ENCODE measurements at regions not wholly inside any gene's neighbourhood (a gene's known extent, or its start where the extent isn't known, plus 50 kb on each side); places are given as distances from the start of the nearest gene placed in this dataset.

DNA sequence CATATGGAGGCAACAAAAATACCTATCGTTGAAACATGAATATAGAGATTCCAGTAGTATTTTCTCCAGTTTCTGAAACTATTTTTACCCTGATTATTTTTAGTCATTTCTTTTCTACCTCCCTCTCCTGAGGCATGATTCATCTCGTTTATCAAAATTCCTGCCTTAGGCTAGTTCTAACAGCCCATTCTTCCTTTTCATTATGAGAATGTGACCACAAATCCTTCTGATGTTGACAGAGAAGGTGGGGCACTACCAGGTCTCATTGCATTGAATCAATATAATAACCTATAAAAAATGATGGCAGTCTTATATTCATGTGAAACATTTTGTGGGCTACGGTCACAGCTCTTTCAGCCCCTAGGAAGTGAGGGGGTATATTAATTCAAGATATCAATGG lies 406.5 kb upstream of the UBE2E3 start:
- no peak overlapping the region for H2AK5ac ChIP-seq (ENCODE audit: insufficient read length, low read length)
- Mint-ChIP-seq H3K27me3 (ENCODE audit: low read depth) (no peaks in the 10 kb centered on the region), H3K4me1 (peaks cover 0 to 3% of the 10 kb centered on the region in 2 experiments; a peak in 1 of 4 replicates), H3K36me3 (ENCODE audit: insufficient read depth in 1 of 3, low read depth in 3 of 3) (no peaks in the 10 kb centered on the region), H3K4me3 (no peak overlapping the region), H3K27ac (no peak overlapping the region), H3K9me3 (no peaks in the 10 kb centered on the region)
- no CpG with 5 or more reads among the region's 3 CpGs for WGBS (ENCODE audit: extremely low coverage, insufficient read length, low lambda C conversion rate)
- no peak overlapping the region for H3K4ac ChIP-seq (ENCODE audit: low read depth, low read length)
- H2BK5ac ChIP-seq (ENCODE audit: insufficient read length, low read length): no peak overlapping the region
- no peak overlapping the region for H3K23ac ChIP-seq (ENCODE audit: insufficient read length, low read depth, low read length)
- no peak overlapping the region for H3K14ac ChIP-seq (ENCODE audit: insufficient read depth, low read length)
- H2BK15ac ChIP-seq (ENCODE audit: low read depth, low read length): no peak overlapping the region
- no peak overlapping the region for H3K56ac ChIP-seq (ENCODE audit: insufficient read length, low read depth, low read length)
- no peak overlapping the region for H3T11ph ChIP-seq (ENCODE audit: low read length)
- no peaks in the 10 kb centered on the region for H4K20me1 ChIP-seq (ENCODE audit: control insufficient read depth, insufficient read depth, insufficient read length)
- H4K5ac ChIP-seq (ENCODE audit: insufficient read length, low read depth, low read length): no peak overlapping the region
- no peak overlapping the region for H4K91ac ChIP-seq (ENCODE audit: insufficient read length, low read depth, low read length)
- H3K18ac ChIP-seq (ENCODE audit: insufficient read length, low read depth, low read length): no peak overlapping the region
- H2BK12ac ChIP-seq (ENCODE audit: insufficient read length, low read depth, low read length): no peak overlapping the region
- TF ChIP-seq, protein P1, sequence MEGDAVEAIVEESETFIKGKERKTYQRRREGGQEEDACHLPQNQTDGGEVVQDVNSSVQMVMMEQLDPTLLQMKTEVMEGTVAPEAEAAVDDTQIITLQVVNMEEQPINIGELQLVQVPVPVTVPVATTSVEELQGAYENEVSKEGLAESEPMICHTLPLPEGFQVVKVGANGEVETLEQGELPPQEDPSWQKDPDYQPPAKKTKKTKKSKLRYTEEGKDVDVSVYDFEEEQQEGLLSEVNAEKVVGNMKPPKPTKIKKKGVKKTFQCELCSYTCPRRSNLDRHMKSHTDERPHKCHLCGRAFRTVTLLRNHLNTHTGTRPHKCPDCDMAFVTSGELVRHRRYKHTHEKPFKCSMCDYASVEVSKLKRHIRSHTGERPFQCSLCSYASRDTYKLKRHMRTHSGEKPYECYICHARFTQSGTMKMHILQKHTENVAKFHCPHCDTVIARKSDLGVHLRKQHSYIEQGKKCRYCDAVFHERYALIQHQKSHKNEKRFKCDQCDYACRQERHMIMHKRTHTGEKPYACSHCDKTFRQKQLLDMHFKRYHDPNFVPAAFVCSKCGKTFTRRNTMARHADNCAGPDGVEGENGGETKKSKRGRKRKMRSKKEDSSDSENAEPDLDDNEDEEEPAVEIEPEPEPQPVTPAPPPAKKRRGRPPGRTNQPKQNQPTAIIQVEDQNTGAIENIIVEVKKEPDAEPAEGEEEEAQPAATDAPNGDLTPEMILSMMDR (conservative IDR thresholded peaks at IDR 0.05): no peak
- no peak overlapping the region for H2BK20ac ChIP-seq (ENCODE audit: low read depth, low read length, poor library complexity, severe bottlenecking)
- no peaks in the 10 kb centered on the region for H3K79me2 ChIP-seq (ENCODE audit: insufficient read depth, low read length)
- H3K27me3 ChIP-seq (ENCODE audit: insufficient read depth, low read length): no peaks in the 10 kb centered on the region
- no peak overlapping the region for H3K27ac ChIP-seq (ENCODE audit: insufficient read length, low read depth, low read length)
- DNase-seq: no peak
- H3K9me3 ChIP-seq (ENCODE audit: control insufficient read depth, low read depth, low read length): no peaks in the 10 kb centered on the region
- H3K9ac ChIP-seq (ENCODE audit: extremely low read depth, insufficient read length, low read length): no peak overlapping the region
- H3K23me2 ChIP-seq (ENCODE audit: insufficient read length, low read depth, low read length, poor library complexity, severe bottlenecking): no peaks in the 10 kb centered on the region
- no peak overlapping the region for H3K4me2 ChIP-seq (ENCODE audit: insufficient read depth, insufficient read length, low read length)
- no peak overlapping the region for H4K8ac ChIP-seq (replicated peaks; ENCODE audit: insufficient read length, low read depth, low read length)
- H2BK120ac ChIP-seq (ENCODE audit: low read depth, low read length, poor library complexity, severe bottlenecking): no peak overlapping the region
- no peaks in the 10 kb centered on the region for H3K79me1 ChIP-seq (ENCODE audit: insufficient read depth, low read depth, low read length, poor library complexity, severe bottlenecking)
- no peak overlapping the region for H2AFZ ChIP-seq (ENCODE audit: low read length)
- H3K4me1 ChIP-seq (ENCODE audit: insufficient read depth, low read length): no peaks in the 10 kb centered on the region

Data from H9 (cell line).